Colonic mucosa (tissue), 4 donors: ENCODE measurements at regions not wholly inside any gene's neighbourhood (a gene's known extent, or its start where the extent isn't known, plus 50 kb on each side); places are given as distances from the start of the nearest gene placed in this dataset.

Experiments used
- DNase-seq: peaks from one replicate; pipeline ENCODE4 v3.0.0-alpha.2; 2020
- H3K27ac ChIP-seq: fragments of 200-600 bp; one replicate; pipeline ENCODE4 v1.8.0; 2021
- H3K27me3 ChIP-seq: fragments of 200-600 bp; one replicate; pipeline ENCODE4 v1.8.0; 2021
- H3K36me3 ChIP-seq: fragments of 200-600 bp; one replicate; pipeline ENCODE4 v1.8.0; 2021
- H3K4me1 ChIP-seq: fragments of 200-600 bp; one replicate; pipeline ENCODE4 v1.8.0; 2021; ENCODE audit warnings: mild to moderate bottlenecking
- H3K4me3 ChIP-seq: fragments of 200-600 bp; one replicate; pipeline ENCODE4 v1.8.0; 2021
- H3K9ac ChIP-seq, 2 donors: one replicate each; pipeline ENCODE4 v1.7.0; 2013; ENCODE audit warnings: control low read depth in 2 of 2, low read depth in 2 of 2, low read length in 2 of 2
- H3K9me3 ChIP-seq: fragments of 200-600 bp; one replicate; pipeline ENCODE4 v1.8.0; 2021
- intact Hi-C: fragments of 100-400 bp; cut with DNase I; formaldehyde crosslinking; loops from one replicate; pipeline ENCODE4 v1.14.1; 2022
- TF ChIP-seq, protein P1 (sequence below): fragments of 200-600 bp; IDR thresholded peaks from one replicate; pipeline ENCODE4 v1.8.0; 2022; ENCODE audit warnings: antibody characterized with exemption, mild to moderate bottlenecking
- donor health status: healthy.
- donor health status: DM: no; HTN: no; CAD: no.
- donor health status: DM: no; HTN: no; CAD: no.

- Histone ChIP-seq H3K27me3 (no peaks in the 10 kb centered on the region), H3K9ac (no peak overlapping the region), H3K27ac (no peak overlapping the region), H3K9me3 (no peaks in the 10 kb centered on the region), H3K4me1 (no peaks in the 10 kb centered on the region), H3K4me3 (no peak overlapping the region), H3K36me3 (no peaks in the 10 kb centered on the region)
- no peak for DNase-seq
- intact Hi-C loops: no loop called here
- TF ChIP-seq, protein P1, sequence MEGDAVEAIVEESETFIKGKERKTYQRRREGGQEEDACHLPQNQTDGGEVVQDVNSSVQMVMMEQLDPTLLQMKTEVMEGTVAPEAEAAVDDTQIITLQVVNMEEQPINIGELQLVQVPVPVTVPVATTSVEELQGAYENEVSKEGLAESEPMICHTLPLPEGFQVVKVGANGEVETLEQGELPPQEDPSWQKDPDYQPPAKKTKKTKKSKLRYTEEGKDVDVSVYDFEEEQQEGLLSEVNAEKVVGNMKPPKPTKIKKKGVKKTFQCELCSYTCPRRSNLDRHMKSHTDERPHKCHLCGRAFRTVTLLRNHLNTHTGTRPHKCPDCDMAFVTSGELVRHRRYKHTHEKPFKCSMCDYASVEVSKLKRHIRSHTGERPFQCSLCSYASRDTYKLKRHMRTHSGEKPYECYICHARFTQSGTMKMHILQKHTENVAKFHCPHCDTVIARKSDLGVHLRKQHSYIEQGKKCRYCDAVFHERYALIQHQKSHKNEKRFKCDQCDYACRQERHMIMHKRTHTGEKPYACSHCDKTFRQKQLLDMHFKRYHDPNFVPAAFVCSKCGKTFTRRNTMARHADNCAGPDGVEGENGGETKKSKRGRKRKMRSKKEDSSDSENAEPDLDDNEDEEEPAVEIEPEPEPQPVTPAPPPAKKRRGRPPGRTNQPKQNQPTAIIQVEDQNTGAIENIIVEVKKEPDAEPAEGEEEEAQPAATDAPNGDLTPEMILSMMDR: no peak
These were observed 146.8 kb upstream of the DIO2 start for GRCh38 chr14:80358112-80358511.

DNA sequence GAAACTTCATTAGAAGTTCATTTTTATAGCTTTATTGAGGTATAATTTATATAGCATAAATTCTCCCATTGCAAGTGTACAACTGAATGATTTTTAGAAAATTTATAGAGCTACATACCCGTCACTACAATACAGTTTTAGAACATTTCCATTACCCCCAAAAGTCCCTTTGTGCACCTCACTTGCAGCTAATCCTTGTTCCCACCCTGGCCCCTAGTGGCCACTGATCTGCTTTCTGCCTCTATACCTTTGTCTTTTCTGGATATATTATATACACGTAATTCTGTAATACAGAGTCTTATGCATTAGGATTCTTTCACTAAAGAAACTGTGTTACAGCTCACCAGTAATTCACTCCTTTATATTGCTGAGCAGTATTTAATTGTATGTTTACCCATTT is 145.1 kb upstream of the DIO2 start:
- no peak overlapping the region for H3K9ac ChIP-seq
- intact Hi-C loops: no loop called here
- H3K36me3 ChIP-seq: no peaks in the 10 kb centered on the region
- H3K27me3 ChIP-seq: no peaks in the 10 kb centered on the region
- H3K4me3 ChIP-seq: no peak overlapping the region
- H3K27ac ChIP-seq: no peak overlapping the region
- TF ChIP-seq, protein P1: peak; percentile 13
- no peaks in the 10 kb centered on the region for H3K4me1 ChIP-seq
- DNase-seq: no peak
- no peaks in the 10 kb centered on the region for H3K9me3 ChIP-seq

GRCh38 chr14:80354860-80355581 is 143.7 kb upstream of the DIO2 start:
- Histone ChIP-seq H3K27ac (no peak overlapping the region), H3K4me1 (no peaks in the 10 kb centered on the region), H3K9me3 (no peaks in the 10 kb centered on the region), H3K36me3 (no peaks in the 10 kb centered on the region), H3K9ac (no peak overlapping the region), H3K4me3 (no peak overlapping the region), H3K27me3 (no peaks in the 10 kb centered on the region)
- TF ChIP-seq, protein P1: no peak
- intact Hi-C loops: no loop called here
- no peak for DNase-seq

GRCh38 chr14:80352471-80352870 is 141.2 kb upstream of the DIO2 start:
- no peaks in the 10 kb centered on the region for H3K9me3 ChIP-seq
- no peaks in the 10 kb centered on the region for H3K4me1 ChIP-seq
- H3K27me3 ChIP-seq: no peaks in the 10 kb centered on the region
- TF ChIP-seq, protein P1: no peak
- no peaks in the 10 kb centered on the region for H3K36me3 ChIP-seq
- no peak overlapping the region for H3K4me3 ChIP-seq
- no peak for DNase-seq
- no peak overlapping the region for H3K27ac ChIP-seq
- intact Hi-C loops: no loop called here
- H3K9ac ChIP-seq: no peak overlapping the region

- no peaks in the 10 kb centered on the region for H3K4me1 ChIP-seq
- TF ChIP-seq, protein P1: no peak
- H3K27me3 ChIP-seq: no peaks in the 10 kb centered on the region
- no peaks in the 10 kb centered on the region for H3K36me3 ChIP-seq
- no peak overlapping the region for H3K27ac ChIP-seq
- H3K4me3 ChIP-seq: no peak overlapping the region
- DNase-seq: no peak
- intact Hi-C loops: no loop called here
- H3K9ac ChIP-seq: no peak overlapping the region
- no peaks in the 10 kb centered on the region for H3K9me3 ChIP-seq
These were observed 139.4 kb upstream of the DIO2 start for GRCh38 chr14:80350707-80351106.
